ENCODE measurements at regions not wholly inside any gene's neighbourhood (a gene's known extent, or its start where the extent isn't known, plus 50 kb on each side); places are given as distances from the start of the nearest gene placed in this dataset.

DNA sequence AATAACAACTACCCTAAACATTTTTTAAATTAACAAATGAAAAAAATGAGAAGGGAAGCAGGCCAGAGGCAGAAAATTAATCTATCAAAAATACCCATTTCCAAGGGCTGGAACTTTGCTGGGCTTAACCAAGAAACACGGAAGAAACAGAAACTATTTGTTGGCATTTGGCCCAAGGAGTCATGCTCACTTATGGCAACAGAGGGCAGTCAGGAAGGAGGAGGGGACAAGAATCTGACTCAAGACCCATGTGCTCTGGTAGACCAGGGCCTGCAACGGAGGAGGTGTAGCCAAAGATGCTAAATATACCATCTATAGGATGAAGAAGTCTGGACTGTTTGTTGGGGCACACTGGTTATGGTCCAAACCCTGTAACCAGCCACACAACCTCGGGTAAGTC, 496.7 kb downstream of the COG6 start:
- no peak for DNase-seq

DNA sequence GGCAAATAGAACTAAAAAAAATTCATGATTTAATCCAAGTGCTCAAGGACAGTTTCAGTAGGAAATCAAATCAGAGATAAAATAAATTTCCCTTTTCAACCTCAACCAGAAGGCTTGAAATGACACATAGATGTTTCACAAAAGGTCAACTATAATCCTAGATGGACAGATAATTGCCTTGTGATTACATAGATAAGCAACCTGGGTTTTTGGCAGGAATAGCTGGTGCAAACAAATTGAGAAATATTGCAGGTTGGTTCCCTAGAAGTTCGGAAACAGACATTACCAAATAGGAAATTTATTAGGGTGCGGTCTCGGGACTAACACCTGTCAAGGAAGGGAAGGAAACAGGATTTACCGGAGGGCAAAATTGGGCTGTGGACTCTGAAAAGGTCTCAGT, 497.5 kb downstream of the COG6 start:
- DNase-seq, result no peak

- DNase-seq, result no peak
Measured at GRCh38 chr13:40153516-40153915, 498.1 kb downstream of the COG6 start.

DNA sequence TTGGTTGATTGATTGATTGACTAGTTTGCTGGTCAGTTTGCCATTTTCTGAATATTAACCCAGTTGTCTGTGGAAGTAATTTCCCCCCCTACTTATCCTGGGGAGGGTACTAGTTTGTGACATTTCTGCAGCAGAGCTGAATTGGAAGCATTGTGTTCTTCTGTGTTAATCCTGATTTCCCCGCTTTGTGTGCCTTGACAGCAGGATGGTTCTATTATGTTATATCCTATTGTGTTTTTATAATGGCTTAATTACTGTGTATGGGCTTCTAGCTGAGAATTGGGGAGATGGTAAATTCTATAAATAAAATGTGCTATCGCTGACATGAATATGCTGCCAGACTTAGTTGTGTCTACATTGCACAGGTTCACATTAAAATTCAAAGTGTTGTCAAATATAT, 499.7 kb downstream of the COG6 start:
- DNase-seq, result no peak

DNA sequence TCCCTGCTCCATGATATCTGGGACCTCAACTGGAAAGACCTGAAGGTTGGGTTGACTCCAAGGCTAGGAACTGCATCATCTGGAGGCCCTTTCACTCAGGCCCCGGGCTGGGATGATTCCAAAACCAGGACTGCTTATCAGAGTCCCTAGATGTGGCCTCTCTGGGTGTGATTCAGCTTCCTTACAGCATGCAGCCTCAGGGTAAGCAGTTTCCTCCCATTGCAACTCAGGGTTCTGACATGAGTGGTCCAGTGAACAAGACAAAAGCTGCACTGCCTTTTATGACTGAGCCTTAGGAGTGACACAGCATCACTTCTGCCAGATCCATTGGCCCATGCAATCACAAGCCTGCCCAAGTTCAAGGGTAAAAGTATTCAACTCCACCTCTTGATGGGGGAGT, 502.8 kb downstream of the COG6 start:
- DNase-seq, result no peak

GRCh38 chr13:40158757-40159156, 503.3 kb downstream of the COG6 start:
- DNase-seq, result no peak

GRCh38 chr13:40159736-40160135, 504.3 kb downstream of the COG6 start:
- no peak for DNase-seq

DNA sequence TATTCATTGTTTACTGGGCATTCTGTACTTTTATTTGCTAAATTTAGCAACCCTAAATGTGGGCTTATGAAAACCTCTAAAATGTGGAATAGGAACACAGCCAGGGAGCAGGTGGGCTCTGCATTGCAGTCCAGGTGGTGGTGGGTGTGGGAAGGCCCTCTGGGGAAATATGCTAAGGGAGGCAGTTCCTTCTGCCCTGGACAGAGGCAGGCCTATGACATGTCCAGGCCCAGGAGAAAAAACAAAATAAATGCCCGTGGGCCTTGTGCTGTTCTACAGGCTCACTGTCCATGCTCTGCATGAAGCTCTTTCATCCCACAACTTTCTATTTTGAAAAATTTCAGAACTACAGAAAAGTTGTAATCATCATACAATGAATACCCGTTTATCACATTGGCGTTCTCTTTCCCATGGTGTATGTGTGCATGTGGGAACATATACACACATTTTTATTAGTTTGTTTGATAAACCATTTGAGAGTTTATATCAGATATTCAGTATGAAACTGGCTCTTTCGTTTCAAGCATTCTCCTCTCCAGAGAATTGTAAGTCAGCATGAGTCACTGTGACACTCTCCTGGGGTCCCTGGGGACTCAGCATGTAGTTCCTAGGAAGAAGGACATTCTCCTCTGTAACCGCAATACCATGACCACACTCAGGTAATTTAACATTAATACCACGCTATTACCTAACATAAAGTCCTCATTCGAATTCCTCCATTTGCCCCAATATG, 505.3 kb downstream of the COG6 start:
- DNase-seq, result no peak

- DNase-seq, result no peak
Measured at GRCh38 chr13:40161351-40161810, 505.1 kb downstream of the FOXO1 start.

DNA sequence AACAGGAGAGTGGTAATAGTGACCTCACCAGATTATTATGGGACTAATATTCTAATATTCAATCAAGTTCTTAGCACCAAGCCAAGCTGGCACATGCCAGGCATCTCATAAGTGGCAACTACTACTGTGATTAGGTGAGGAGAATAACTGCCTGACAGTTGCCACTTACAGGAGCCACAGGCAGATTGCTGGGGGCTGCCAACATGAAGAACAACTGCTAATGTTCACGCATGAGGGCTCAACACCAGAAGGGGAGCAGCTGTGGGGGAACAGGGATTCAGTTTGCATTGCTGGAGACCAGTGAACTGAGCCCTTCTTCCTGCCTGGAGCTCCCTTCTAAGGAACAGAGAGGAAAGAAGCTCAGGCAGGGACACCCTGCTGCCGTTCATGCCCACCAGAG, 504.5 kb downstream of the FOXO1 start:
- DNase-seq, result no peak

GRCh38 chr13:40163066-40164000, 503.1 kb downstream of the FOXO1 start:
- no peak for DNase-seq

DNA sequence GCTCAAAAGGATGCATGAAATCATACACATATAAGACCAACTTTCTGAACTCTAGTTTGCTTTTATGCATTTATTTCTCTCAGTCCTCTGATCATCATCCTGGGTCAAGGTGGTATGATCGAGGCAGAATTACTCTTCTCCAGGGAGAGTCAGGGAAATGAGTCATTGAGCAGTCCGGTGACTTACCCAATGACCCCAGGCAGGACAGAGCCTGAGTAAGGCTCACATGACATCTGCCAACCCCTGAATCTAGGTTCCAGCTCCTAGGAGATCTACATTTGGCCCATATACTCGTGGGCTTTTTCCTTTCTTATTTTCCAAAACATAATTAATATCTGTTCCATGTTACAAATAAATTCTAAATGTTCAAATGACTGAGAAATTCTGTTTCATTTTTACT, 502.3 kb downstream of the FOXO1 start:
- no peak for DNase-seq

DNA sequence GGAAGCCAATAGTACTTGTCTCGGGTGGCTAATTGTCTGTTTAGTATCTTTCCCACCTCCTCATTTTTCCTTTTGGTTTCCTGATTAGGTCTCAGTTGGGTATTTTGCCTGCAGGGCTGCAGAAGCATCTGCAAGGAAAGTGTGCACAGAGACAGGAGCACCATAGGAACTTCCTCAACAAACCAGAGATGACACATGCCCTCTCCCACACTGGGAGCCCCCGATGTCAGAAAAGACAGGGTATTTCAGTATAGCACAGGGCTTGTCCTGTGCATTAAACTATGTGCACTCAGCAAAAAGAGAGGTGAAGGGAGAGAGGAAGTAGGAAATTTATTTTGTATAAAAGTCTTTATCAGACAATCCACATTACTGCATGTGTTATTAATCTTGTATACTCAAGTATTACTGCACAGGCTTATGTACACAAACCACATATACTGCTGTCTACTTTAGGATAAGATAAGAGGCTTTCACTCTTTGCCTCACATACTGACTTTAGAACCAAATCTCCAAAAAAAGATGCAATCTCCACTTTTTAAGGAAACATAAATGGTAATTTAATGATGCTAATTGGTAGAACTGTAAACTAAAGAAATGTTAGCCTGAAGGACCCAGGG, 501.0 kb downstream of the FOXO1 start:
- no peak for DNase-seq

GRCh38 chr13:40167327-40167726, 499.1 kb downstream of the FOXO1 start:
- no peak for DNase-seq

DNA sequence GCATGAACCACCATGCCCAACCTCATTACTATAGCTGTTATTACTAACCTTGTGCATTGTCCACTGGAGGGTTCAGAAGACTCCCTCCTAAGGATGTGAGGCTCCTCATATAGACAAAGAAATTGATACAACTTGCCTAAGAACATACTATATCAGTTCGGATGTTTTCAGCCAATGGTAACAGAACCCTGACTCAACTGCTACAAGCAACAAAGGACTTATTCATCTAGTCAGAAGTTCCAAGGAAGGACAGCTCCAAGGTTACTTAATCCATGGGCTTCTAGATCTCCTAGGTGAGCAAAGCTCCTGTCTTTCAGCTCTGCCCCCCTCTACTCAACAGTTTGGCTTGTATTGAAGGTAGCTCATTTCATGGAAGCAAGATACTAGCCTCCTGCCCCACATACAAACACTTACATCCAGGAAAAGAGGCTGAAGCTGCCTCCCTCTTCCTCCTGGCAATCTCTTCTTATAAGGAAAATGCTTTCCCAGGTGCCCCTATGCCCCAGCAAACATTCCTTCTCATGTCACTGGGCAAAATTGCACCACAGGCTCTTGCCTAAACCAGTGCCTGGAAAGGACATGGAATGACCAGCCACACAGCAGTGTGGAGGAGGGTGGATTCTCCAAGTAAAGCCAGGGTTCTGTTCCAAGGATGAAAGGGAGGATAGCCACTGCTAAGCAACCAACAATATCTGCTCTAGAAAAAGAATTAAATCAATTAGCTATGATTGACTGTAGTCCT, 497.8 kb downstream of the FOXO1 start:
- DNase-seq, result no peak

DNA sequence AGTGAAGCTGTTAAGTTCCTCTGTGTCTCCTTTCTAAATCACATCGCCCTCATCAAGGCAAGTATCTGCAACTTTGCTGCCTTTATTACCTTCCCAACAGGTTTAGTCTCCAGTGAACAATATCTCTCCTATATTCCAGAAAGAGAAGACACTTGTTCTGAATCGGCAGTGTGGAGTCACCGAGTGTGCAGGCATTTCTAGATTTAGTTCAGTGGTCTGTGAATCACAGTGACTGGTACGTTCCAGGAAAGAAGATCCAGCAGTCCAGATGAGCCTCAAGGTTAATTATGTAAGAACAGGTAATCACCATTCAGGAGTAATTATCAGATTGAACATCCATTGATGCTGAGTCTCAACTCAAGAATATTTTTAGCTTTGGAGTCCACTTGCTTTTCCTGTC, 497.0 kb downstream of the FOXO1 start:
- DNase-seq, result no peak

DNA sequence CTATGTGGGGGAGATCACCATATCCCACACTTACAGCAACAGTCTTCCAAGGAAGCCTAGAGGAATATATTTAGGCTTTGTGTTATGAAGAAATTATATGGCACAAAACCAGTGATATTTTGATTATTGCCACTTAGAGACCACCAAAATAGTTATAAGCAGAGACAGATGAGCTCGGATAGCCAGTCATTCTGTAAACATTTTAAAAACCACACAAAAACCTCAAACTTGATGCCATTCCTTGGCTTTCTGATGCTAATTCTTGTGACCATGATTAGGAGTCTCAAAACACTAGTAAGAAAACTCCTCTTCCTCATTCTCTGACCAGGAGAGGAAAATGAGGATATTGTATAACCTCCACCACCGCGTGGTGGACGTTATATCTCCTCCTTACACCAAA, 496.4 kb downstream of the FOXO1 start:
- DNase-seq, result no peak

GRCh38 chr13:40170982-40171381, 495.5 kb downstream of the FOXO1 start:
- no peak for DNase-seq

GRCh38 chr13:40171566-40171965, 494.9 kb downstream of the FOXO1 start:
- no peak for DNase-seq

- no peak for DNase-seq
Measured at GRCh38 chr13:40172149-40172591, 494.3 kb downstream of the FOXO1 start.

GRCh38 chr13:40172878-40173277, 493.6 kb downstream of the FOXO1 start:
- no peak for DNase-seq

DNA sequence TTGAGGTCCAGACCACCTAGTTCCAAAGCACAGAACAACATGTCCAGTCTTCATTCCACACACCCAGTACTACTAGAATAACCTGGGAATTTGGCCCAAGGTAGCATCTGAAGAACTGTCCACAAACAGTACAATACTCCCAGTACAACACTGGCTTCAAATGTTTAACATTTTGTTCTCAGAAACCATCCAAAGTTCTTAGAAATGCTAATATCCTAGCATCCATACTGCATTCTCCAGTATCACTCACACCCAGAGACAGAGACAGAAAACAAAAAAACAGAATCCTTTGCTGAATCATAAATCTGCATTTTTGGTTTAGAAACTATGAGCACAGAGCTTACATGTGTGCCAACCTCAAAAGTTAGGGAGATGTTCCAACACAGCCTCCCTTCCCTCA, 490.8 kb downstream of the FOXO1 start:
- no peak for DNase-seq

- DNase-seq, result no peak
Measured at GRCh38 chr13:40176242-40176641, 490.2 kb downstream of the FOXO1 start.

Measured in SHP77 treated with DMSO at 0.1 percent for 48 hours (cell line).